ENCODE measurements at regions not wholly inside any gene's neighbourhood (a gene's known extent, or its start where the extent isn't known, plus 50 kb on each side); places are given as distances from the start of the nearest gene placed in this dataset.
A peak's percentile ranks its signal among the peaks of the same experiment; 100 is the strongest.

DNA sequence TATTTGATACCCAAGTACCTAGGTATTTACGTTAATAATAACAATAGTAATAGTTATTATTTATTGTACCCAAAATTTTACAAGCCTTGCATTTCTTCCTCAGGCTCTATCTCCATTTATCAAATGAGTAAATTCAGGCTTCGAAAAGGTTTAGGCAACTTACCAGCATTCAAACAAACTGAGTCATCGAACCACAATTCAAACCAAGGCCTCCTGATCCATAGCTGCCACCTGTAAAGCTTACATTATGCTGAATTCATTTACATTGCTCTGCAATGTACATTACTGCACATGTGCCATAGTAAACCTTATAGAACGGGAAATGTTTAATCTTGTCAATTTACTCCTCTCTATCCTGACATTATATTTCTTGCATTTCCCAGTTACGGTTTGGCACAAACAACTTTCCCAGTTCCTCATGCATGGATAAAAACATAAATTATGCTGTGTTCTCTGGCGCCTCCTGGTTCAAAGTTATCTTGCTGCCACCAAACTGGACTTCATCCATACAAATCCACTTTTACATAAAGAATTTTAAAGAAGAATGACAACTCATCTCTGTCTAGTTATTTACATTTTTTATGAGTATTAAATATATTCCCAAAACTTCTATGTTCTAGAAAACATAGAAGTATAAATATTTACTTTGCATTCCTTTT lies 360.6 kb upstream of the SOX9 start:
- no peak overlapping the region for H3K4me3 ChIP-seq (ENCODE audit: low read length)
- TF ChIP-seq, protein P1, sequence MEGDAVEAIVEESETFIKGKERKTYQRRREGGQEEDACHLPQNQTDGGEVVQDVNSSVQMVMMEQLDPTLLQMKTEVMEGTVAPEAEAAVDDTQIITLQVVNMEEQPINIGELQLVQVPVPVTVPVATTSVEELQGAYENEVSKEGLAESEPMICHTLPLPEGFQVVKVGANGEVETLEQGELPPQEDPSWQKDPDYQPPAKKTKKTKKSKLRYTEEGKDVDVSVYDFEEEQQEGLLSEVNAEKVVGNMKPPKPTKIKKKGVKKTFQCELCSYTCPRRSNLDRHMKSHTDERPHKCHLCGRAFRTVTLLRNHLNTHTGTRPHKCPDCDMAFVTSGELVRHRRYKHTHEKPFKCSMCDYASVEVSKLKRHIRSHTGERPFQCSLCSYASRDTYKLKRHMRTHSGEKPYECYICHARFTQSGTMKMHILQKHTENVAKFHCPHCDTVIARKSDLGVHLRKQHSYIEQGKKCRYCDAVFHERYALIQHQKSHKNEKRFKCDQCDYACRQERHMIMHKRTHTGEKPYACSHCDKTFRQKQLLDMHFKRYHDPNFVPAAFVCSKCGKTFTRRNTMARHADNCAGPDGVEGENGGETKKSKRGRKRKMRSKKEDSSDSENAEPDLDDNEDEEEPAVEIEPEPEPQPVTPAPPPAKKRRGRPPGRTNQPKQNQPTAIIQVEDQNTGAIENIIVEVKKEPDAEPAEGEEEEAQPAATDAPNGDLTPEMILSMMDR (IDR thresholded peaks at IDR 0.05; ENCODE audit: insufficient read depth, low read depth, low read length, missing control alignments), result peak; percentile 41
- peak; percentile 78 for DNase-seq (ENCODE audit: low read depth)

DNA sequence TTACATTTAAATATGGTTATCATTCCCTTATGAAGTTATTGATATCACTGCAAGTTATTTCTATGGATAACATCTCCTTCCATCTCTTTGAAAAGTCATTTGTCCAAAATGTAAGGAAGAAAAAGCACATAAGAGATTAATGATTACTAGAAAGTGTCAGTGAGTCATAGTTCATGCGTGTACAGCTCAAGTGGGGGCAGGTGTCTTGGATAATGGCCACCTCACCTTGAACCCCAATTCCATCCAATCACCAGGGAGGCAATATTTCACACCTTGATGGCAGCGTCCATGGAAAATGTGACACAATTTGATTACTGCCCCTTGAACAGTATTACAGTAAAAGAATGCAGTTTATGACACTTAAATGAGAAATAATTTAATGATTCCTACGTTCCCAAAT lies 358.3 kb upstream of the SOX9 start:
- H3K4me3 ChIP-seq (ENCODE audit: low read length), result no peak overlapping the region
- DNase-seq (ENCODE audit: low read depth), result no peak
- TF ChIP-seq, protein P1 (IDR thresholded peaks at IDR 0.05; ENCODE audit: insufficient read depth, low read depth, low read length, missing control alignments), result no peak

DNA sequence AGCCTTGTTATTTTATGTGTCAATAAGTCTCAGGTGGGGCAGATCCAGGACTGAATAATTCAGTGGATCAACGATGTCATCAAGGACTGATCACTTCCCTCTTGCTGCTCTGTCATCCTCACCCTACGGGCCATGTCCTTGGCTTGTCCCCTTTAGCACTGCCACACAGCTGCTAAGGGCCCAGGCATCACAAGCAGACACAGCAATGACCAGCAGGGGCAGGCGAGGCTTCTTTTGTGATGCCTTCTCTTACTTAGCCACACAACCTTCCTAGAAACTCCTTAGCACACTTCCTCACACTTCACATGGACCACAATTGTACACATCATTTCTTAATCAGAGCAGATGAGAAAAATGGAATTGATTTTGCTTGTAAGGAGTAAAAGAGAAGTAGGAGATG lies 356.3 kb upstream of the SOX9 start:
- no peak overlapping the region for H3K4me3 ChIP-seq (ENCODE audit: low read length)
- DNase-seq (ENCODE audit: low read depth), result peak; percentile 41
- TF ChIP-seq, protein P1 (IDR thresholded peaks at IDR 0.05; ENCODE audit: insufficient read depth, low read depth, low read length, missing control alignments), result peak; percentile 54

DNA sequence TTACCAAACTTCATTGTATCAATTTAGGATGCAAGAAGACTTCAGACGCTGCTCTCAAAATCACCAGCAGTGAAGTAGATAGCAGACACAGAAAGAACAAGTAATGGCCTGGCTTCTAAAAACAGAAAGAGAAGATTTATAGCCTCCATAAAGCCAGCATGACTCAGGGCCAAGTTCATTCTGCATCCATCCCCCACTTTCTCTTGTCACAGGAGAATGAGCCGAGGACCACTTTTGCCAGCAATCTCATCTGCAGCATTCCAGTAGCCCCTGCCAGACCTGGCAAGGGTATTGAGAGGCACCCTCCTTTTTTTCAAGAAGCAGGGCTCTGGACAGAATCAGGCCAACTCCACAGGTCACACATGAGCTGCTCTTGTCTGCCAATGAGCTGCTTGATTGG lies 355.4 kb upstream of the SOX9 start:
- no peak for DNase-seq (ENCODE audit: low read depth)
- no peak overlapping the region for H3K4me3 ChIP-seq (ENCODE audit: low read length)
- TF ChIP-seq, protein P1 (IDR thresholded peaks at IDR 0.05; ENCODE audit: insufficient read depth, low read depth, low read length, missing control alignments), result no peak

DNA sequence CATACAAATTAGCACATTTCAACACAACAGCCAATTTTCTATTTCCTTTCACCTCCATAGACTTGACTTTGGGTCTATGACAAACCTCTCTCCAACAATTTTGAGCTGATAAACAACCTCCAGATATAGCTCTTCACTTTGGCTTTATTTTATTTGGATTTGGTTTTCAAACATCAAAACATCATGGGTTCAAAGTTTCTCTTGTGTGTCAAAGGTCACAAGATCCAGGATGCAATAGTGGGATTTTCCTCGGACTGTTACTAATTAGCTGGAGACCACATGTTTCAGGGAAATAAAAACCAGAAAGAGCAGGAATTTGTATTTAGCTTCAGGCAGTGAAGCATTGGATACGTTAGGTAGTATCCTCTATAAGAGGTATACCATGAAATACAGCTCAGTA lies 351.0 kb upstream of the SOX9 start:
- H3K4me3 ChIP-seq (ENCODE audit: low read length), result no peak overlapping the region
- no peak for DNase-seq (ENCODE audit: low read depth)
- TF ChIP-seq, protein P1 (IDR thresholded peaks at IDR 0.05; ENCODE audit: insufficient read depth, low read depth, low read length, missing control alignments), result no peak

DNA sequence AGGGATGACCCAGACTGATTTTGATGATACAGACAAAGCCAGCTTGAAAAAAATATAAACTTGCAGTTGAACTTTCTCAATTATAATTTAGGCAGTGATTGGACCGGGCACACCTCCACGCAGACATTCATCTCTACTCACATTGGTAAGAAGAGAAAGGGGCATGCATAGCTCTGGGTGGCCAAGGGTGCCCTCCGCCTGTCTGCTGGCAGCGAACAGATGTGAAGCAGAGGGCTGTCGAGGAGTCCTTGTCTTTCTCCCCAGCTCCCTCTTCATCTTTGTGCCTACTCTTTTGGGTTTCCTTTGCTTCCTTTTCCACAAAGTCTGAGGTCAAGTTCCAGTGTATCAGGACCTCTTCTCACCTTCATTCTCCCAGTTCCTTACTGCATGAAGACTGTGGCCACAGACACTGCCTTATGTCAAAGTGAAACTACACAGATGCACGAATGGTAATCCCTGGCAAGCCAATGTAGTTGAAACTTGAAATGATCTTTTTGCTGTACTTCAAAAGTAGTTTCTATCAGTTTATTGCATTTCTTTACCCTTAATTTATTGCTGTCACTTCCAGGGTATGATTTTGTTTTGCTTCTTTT lies 343.7 kb upstream of the SOX9 start:
- TF ChIP-seq, protein P1 (IDR thresholded peaks at IDR 0.05; ENCODE audit: insufficient read depth, low read depth, low read length, missing control alignments), result no peak
- H3K4me3 ChIP-seq (ENCODE audit: low read length), result no peak overlapping the region
- DNase-seq (ENCODE audit: low read depth), result no peak

DNA sequence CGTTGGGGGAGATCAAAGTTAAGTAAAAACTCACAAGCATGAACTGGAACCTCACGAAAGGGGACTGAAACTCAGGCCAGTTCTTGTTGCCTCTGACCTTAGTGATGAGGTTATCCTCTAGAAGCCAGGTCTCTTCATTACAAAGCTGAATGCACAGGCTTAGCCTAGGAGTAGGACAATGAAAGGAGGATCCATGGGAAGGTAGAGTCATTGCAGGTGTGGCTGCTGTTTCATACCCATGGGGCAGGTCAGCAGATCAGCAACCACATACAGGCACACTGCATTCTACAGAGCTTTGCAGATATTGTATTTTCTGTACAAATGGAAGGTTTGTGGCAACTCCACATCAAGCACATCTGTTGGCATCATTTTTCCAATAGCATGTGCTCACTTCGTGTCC lies 341.3 kb upstream of the SOX9 start:
- no peak overlapping the region for H3K4me3 ChIP-seq (ENCODE audit: low read length)
- TF ChIP-seq, protein P1 (IDR thresholded peaks at IDR 0.05; ENCODE audit: insufficient read depth, low read depth, low read length, missing control alignments), result no peak
- peak; percentile 50 for DNase-seq (ENCODE audit: low read depth)
